Dedifferentiated amniotic fluid mesenchymal stem cell (primary cell): ENCODE measurements at regions not wholly inside any gene's neighbourhood (a gene's known extent, or its start where the extent isn't known, plus 50 kb on each side); places are given as distances from the start of the nearest gene placed in this dataset.

ENCODE experiments used
- DNase-seq: peaks from one replicate; pipeline ENCODE4 v3.0.0-alpha.2; 2016; ENCODE audit errors: extremely low spot score

DNA sequence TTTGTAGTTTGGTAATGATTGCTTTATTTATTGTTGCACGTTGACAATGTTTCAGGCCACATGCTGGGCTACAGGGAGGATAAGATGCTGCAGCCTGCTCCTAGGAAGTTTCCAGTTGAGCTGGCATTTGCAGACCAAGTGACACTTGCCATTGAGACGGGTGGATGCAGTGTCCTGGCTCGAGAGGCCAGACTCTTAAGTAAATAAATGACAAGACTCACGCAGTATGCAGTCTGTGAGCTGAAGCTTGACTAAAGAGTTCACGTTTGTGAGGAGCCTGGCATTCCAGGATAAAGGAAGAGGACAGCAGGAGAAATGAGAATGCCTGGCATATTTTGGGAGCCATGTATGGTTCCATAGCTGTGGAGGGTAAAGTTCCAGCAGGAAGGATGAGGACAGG is 105.8 kb downstream of the BAMBI start:
- no peak for DNase-seq

DNA sequence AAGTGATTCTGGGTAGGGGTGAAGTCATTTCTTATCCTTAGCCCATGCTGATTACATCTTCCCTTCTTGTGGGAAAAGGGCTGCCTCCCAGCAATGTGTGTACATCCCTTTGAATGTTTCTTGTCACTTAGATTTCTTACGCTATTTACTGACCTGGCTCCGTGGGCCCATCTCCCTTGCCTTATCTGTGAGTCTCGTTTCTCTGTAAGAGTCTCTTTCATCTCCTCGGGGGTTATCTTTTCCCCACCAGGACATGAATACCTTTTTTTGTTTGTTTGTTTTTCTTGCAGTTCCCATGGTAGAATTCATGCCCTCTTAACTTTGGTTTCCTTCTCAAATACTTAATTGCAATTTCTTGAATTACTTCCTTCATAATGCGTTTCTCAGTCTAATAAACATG is 107.7 kb downstream of the BAMBI start:
- no peak for DNase-seq

DNA sequence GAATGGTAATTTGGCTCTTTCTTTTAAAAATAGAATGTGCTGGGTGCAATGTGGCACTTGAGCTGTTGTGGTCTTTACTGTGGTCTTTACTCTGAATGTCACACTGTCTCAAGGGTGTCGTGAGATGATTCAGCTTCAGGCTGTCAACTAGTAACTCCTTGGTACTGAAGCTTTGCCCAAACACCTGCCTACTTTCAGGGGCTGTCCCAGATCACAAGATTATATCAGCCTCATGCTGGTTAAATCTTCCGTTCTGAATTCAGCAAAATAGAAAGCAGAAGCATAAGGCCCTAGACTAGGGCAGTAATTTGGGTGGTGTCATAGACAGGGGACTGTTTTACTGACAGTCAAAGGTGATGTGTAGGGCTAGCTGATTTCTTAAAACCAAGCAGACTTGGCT is 110.9 kb downstream of the BAMBI start:
- DNase-seq = no peak

DNA sequence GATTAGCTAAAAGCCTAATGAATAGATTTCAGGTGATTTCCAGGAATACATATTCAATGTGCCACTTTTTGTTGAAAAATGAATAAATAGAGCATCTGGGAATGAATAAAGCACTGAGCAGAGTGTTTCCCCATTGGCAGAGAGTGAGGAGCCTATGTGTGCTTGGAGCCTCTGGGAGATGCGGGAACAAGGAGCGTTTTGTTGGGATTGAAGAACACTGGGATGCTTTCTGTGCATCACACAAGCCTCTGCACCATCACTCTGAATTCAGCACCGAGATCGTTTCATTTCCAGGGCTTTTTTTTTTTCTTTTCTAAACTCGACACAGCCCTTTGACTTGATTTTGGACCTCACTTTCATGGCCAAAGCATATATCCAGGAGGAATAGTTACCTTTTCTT is 111.4 kb downstream of the BAMBI start:
- DNase-seq = no peak

DNA sequence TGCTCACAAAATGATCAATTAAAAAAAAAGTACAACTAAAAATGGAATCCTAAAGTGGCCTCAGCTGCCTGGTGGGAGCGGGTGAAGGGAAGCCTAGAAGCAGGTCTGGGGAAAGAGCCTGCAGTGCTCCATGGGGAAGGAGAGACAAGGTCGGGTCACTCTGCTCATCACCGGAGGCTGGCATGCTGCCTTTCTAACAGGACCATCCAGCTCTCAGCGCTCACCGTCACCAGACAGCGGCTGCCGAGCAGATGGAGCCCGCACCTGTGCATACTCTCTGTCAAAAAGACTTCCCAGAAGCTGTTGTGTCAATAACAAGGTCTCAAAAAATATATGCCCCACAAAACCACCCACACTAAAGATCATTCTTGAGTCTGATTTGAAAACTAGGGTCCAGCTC is 112.8 kb downstream of the BAMBI start:
- DNase-seq = no peak

DNA sequence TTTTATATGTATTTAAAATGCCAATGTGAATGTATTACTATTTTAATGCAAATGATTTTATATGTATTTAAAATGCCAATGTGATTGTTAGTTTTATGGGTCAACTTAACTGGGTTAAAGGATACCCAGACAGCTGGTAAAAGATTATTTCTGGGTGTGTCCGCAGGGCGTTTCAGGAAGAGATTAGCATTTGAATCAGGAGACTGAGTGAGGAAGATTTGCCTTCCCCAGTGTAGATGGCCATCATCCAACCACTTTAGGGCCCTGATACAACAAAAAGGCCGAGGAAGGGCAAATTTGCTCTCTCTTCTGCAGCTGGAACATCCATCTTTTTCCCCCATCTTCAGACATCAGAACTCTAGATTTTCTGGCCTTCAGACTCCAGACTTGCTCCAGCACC is 116.2 kb downstream of the BAMBI start:
- DNase-seq = no peak

DNA sequence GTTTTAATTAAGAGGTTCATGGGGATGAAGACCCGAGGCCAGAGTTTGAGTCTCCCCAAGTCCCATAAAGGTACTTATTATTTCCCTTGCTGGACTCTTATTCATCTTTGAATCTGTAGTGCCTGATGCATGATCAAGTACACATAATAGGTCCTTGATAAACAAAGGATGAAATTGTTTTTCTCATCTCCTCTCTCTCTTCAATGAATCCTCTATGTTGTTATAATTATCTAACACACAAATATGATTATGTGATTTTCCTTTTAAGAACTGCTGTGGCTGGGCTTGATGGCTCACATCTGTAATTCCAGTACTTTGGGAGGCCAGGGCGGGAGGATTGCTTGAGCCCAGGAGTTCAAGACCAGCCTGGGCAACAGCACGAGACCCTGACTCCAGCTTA is 117.7 kb downstream of the BAMBI start:
- DNase-seq = no peak

DNA sequence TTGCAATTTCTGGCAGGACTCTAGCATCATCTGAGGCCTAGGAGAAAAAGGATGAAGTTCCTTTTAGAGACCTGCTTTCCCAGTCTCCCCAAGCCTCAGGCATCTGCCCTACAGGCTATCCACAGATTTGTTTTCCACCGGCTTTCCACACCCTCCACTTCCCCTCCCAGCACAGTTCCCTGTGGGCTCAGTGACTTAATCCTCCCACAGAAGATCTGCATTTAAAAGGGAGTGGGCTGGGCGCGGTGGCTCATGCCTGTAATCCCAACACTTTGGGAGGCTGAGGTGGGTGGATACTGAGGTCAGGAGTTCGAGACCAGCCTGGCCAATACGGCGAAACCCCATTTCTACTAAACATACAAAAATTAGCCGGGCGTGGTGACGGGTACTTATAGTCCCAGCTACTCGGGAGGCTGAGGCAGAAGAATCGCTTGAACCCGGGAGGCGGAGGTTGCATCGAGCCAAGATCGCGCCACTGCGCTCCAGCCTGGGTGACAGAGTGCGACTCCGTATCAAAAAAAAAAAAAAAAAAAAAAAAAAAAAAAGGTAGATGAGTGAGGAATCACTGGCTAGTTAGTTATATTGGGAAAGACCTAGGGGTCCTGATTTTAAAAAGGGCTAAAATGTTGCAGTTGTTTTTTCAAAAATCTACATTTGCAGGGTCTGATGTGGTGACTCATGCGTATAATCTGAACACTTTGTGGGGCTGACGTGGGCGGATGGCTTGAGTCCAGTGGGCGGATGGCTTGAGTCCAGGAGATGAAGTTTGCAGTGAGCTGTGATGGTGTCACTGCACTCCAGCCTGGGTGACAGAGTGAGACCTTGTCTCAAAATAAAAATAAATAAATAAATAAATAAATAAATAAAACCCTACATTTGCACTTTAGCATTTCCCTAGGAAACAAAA is 119.5 kb downstream of the BAMBI start:
- no peak for DNase-seq

DNA sequence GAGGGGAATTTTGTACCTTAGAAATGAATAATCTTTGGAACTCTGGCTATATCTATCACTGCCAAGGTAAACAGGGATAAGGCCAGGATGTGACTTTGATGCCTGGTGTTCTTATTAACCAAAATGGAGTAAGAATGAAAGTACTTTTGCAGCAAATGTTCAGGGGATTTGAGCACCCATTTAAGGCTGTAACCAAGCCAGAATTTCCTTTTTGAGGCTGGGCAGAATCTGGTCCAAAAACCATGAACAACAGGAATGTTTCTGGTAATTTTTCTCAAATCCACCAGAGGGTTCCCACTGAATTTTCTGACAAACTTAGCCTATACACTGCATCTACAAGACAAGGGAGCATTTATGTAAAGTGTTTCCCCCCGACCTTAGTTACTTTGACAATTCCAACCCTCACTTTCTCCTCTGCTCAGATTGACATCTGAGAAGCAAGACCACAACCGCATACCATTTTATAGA is 120.6 kb downstream of the BAMBI start:
- DNase-seq = no peak

DNA sequence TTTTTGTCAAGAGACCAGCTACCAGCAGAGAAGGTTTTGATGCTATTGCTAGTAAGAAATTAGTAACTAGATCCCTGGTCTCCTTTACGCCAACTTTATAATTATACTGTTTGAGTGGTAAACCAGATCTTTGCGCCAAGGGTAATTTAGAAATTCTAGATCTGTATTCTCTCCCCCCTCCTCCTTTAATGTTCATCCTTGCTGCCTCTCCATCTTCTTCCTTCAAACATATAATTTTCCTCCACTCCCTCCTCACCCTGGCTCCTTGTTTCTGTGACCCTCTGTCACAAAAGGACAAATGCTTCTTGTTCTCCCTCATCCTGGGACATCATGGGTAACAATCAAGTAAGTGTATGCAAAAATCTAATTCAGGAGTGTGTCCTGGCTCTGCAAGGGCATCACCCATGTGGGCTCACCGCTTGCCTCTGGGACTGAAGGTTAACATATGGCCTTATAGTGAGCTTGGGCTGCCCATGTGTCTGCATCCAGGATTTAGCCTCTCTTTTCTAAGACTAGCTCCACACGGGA is 121.2 kb downstream of the BAMBI start:
- no peak for DNase-seq

DNA sequence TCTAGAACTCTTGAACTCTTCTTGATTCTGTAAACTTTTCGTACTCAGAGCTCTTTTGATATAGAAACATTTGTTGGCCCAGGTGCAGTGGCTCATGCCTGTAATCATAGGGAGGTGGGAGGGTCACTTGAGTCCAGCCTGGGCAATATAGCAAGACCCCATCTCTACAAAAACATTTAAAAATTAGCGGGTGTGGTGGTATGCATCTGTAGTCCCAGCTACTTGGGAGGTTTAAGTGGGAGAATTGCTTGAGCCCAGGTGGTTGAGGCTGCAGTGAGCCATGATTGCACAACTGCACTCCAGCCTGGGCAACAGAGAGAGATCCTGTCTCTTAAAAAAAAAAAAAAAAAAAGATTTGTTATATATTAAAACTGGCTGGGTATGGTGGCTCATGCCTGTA is 121.6 kb downstream of the BAMBI start:
- DNase-seq = no peak

DNA sequence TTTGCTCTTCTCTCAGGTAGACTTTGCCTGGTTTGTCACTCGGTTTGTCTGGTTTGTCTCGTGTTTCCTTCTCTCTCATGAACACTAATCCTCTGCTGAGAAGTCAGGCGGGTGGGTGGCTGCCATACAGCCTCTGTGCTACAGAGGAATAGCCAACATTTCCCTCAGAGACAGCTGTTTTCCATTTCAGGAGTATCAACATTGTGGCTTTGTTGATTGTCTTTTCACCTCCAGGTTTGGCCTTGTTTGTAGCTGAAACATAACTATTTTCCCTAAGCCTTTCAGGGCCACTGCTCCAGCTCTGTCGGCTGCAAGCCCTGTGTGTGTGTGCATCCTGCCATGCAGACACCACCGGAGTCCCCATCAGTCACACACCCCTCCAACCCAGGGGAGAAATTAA is 122.8 kb downstream of the BAMBI start:
- no peak for DNase-seq

DNA sequence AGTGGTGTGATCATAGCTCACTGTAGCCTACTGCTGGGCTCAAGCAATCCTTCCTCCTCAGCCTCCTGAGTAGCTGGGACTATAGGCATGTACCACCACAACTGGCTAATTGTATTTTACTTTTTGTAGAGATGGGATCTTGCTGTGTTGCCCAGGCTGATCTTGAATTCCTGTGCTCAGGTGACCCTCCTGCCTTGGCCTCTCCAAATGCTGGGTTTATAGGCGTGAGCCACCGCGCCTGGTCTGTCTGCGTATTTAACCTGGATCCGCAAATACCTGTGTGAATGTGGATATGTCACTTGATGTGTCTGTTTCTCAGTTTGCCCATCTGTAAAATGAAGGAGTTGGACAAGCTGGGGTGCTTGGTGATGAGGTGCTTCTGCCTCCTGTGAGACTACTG is 123.9 kb downstream of the BAMBI start:
- DNase-seq = no peak

DNA sequence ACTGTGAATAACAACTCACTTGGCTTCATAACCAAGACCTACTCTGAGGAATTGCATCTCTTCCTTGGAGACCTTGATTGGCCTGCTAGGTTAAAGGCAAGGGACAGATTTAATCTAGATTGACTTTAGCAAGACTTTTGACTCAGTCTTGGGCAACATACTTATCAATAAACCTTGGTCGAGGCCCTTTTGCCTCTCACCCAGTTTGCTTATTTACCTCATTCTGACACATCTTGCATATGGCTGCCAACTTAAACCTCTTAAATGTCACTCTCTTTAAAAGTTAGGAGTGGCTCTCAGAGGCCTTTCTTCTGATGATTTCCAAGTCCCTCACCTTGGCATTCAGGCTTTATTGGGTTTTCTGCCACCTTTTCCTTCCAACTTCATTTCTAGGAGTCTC is 124.5 kb downstream of the BAMBI start:
- DNase-seq = no peak

DNA sequence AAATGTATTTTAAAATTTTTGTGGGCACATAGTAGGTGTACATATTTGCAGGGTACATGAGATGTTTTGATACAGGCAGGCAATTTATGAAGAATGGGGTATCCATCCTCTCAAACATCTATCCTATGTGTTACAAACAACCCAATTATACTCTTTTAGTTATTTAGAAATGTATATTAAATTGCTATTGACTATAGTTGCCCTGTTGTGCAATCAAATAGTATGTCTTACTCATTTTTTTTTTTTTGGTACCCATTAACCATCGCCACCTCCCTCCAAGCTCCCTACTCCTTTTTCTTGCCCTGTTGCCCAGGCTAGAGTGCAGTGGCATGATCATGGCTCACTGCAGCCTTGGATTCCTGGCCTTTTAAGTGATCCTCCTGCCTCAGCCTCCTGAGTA is 128.1 kb downstream of the BAMBI start:
- no peak for DNase-seq

DNA sequence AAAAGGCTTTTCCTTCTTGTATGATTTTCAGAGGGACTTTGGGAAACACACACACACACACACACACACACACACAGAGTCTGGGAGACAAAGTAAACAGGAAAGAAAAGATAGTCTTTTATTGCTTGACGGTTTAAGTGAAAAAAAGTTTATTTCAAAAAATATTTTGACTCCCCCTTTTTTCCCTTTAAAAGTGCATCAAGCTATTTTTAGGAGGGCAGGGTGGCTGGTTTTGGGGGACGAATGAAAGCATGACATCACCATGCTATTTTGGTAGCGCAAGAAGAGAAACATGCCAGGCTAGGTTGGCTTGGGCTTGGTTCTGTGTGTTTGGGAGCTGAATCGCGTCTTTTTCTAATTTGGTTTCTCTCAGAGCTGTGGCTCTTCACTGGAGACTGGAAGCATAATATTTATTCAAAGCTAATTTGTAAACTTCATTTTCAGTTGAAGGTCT is 129.2 kb downstream of the BAMBI start:
- no peak for DNase-seq

DNA sequence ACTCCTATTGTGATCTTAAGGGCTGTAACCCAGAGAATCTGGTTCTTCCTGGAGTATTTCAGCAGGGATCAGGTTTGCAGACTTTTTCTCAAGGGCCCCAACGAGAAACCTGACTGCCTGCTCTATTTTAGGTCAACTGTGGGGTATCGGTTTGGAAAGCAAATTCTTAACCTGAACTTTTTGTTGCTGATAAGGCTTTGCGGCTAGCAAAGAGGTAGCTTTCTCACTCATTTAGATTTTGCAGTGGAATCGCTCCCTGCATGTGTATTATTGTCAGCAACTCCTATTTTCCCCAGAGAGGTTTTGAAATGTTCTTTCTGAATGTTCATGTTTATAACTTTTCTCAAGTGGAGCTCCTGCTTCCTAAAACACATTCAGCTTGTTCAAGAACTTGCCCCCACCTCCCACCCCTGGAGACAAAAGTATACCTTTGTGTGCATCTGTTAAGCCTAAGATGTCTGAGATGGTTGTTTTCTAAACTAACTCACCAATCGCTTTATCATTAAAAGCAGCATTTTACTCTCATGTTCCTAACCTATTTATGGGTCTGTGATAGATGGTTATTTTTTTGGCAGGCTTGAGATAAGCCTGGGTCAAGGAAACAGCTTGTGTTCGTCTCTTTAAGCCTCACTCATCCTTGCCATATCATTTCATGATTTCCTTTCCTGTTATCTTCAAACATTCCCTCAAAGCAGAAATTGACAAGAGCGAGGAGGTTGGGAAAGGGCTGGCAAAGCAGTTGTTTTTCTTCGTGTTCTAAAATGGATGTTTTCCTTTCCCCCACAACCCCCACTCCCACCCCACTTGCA is 129.8 kb downstream of the BAMBI start:
- no peak for DNase-seq

DNA sequence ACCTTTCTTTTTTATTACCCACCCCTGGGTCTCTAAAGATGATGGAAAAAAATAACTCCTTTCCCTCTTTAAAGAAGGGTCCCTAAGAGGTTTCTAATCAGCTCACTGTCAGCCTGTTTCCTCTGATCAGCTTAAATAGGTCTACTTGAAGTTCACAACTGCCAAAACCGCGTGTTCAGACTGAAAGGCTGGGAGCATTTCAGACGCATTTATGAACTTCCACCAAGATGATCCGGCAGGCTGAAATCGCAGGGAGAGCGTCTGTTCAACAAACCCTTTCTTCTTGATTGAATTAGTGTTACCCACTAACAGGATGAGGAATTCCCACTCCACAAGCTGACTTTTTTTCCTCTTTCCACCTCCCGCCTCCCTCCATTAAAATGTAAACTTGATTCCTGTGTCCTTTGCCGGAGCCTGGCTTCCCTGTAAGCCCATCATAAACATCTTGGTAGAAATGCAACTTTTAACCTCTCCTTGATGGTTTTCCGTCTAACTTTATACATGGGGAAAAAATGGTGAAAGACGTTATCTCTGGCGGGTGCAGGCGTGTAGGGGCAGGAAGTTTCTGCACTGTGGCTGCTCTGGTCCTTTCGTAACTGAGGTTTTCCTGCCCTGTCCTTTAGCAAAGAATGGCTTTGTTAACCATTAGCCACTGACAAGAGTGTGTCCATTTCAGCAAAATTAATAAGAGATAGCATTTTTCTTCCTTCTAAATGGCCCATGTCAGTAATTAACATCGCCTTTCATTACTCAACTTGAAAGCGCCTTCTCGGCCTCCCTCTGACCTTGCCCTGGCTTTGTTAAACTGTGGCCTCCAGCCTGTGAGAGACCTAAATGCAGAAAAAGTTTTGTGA is 130.7 kb downstream of the BAMBI start:
- DNase-seq = no peak

DNA sequence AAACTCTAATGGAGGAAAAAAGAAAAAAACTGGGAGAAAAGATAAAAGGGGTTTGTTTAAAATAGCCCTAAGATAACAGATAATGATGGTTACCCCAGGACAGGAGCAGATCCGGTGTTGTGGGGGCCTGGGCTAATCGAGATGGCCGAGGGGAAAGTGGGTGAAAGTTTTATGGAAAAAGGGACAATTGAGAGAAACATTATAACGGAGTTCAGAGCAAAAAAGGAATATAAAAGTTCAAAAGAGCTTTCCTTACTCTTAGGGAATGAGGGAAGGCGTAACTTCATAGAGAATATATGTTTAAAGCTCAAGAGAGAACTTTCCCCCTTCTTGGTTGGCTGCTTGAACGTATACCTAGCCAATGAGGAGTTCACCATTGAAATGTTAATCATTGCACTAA is 131.4 kb downstream of the BAMBI start:
- DNase-seq = no peak

DNA sequence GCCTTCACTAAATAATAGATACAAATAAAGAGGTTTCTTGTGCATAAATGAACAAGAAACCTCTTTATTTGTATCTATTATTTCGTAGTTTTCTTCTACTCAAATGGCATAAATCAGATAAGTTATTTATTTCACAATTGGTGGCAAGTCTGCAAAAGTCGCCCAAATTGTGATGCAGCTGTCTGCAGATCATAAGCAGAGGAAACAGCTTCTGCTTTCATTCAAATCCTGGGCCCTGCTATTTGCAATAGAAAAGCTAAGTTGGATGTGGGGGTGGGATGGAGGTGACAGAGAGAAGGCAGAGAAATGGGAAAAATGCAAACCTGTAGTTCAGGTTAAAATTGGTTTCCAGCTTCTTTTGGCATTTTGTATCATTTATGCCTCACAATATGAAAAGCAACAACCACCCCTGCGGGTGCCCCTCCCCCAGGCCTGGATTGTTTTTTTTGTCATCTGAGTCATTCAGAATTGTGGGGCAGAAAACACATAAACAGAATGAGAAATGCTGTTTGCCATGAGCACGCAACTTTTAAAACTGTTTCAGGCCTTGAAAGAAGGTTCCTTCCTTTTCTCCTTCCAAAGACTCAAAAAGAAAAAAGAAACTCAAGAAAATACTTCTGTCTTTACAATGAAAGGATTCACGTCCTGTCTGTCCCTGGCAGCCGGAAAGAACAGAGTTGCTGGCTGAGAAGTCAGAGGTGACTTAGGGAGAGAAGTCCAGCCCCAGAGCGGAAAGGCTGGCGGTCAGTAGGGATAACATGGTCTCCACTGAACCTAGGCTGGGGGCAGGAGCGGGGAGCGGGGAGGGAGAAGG is 132.9 kb downstream of the BAMBI start:
- no peak for DNase-seq
